Retinal pigment epithelial cell (primary cell): ENCODE measurements at regions not wholly inside any gene's neighbourhood (a gene's known extent, or its start where the extent isn't known, plus 50 kb on each side); places are given as distances from the start of the nearest gene placed in this dataset.

ENCODE experiments used
- DNase-seq: peaks from one replicate; pipeline ENCODE4 v3.0.0-alpha.2; 2010; ENCODE audit warnings: low read depth
- H3K4me3 ChIP-seq: 2 replicates; pipeline ENCODE4 v1.5.1; 2011; ENCODE audit warnings: mild to moderate bottlenecking, low read length, control low read depth, moderate library complexity
- CTCF ChIP-seq: conservative IDR thresholded peaks from 2 replicates; pipeline ENCODE4 v1.5.1; 2011; ENCODE audit warnings: low read depth, low read length, control low read depth, inconsistent platforms

DNA sequence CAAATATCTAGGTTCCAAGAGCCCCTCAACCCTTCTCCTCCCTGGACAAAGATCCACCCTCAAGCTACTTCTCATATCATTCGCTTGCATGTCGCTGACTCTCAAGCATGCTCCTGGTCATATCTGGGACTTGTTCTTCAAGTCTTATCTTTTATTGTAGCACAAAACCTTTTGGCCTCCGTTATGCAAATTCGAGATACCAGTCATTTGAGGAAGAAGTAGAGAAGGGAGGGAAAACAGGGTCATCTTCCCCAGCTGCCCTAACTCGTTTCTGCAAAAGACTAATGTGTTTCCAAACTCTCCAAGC is 63.8 kb upstream of the ETS2 start:
- DNase-seq, result no peak
- no peak for TF ChIP-seq CTCF
- no peak overlapping the region for H3K4me3 ChIP-seq

- DNase-seq, result no peak
- no peak overlapping the region for H3K4me3 ChIP-seq
- TF ChIP-seq CTCF, result no peak
These were observed 63.0 kb upstream of the ETS2 start for GRCh38 chr21:38742580-38743260.

DNA sequence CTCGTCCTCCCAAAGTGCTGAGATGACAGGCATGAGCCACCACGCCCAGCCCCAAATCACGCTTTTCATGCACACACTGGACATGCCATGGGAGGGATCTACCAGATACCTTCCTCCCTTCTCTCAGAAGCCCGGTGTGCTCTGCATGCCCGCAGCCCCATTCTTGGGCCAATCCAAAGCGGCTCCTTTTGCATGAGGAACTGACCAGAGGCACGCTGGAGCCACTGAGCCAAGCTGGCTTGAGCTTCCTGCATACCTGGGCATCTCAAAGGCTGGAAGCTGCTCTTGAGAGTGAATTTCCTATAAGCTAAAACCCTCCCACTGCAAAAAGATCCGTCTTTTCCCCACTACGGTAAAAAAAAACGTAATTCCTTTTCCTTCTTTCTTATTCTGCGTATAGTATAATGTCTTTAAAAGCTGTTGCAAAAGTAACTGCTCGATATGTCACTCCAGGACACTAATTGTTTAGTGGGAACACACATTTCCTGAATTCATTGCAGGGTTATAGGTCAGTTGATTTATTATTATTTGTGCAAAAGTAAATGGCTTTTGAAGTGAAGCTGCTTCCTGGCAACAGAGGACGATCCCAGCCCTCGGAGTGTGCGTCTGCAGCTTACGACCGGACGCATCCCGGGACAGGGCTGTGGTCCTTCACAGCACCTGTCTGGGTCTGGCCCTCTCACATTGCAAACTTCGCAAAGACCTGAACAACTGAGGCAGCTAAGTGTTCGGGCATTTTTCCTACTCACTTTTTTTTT is 61.8 kb upstream of the ETS2 start:
- H3K4me3 ChIP-seq, result no peak overlapping the region
- no peak for TF ChIP-seq CTCF
- no peak for DNase-seq

DNA sequence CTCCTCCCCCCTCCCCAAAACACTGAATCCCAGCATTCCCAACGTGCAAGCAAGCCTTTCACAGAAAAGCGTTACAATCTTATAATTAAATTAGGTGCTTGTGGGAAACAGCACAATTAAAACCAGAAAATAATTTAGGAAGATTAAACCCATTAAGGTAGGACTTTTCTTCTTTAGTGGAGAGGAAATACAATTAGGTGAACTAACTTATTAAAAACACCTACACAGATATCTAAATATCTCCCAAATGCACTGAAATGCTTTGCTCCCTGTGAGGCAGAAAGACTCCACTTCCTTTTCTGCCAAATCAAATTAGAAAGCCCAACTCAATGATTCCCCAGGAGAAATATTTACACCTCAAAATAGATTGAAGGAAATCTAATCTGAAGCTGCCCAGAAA is 60.9 kb upstream of the ETS2 start:
- no peak for DNase-seq
- no peak overlapping the region for H3K4me3 ChIP-seq
- no peak for TF ChIP-seq CTCF

DNA sequence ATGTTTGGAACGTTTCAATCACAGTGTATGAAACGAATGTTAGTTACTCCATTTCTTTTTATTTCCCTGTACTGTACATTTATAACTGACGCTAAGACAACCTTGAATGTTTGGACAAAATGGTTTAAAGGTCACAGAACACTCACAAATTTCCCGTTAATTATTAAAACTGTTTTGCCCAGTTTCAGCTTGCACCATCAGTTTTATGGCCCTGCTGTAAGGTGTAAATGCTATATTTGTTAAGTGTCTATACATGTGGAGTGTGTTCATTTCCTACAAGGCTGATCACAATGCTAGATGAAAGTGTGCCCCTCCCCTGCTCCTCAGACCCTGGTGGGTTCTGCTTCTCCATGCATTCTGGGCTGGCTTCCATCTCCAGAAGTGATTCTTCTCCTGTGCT is 57.9 kb upstream of the ETS2 start:
- no peak for TF ChIP-seq CTCF
- no peak for DNase-seq
- H3K4me3 ChIP-seq, result no peak overlapping the region

DNA sequence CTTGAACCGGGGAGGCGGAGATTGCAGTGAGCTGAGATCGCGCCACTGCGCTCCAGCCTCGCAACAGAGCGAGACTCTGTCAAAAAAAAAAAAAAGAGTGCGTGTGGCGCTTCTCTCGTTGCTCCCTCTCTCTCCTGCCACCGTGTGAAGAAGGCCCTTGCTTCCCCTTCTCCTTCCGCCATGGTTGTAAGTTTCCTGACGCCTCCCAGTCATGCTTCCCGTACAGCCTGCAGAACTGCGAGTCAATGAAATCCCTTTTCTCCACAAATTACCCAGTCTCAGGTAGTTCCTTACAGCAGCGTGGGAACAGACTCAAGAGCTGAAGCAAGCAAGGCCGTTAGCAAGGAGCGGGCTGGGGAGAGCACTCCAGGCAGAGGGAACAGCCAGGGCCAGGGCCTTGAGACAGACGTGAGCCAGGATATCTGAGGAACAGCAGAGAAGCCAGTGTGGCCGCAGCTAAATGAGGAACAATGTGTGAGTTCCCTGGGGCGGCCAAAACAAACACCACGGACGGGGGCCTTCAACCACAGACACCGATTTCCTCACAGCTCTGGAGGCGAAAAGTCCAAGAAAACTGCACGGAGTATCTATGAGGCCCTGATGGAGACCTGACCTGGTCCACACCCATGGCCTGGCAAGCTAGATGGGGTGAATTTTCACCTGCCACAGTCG is 54.2 kb upstream of the ETS2 start:
- no peak for DNase-seq
- TF ChIP-seq CTCF, result no peak
- H3K4me3 ChIP-seq, result no peak overlapping the region
